Caco-2 (cell line): ENCODE measurements at regions not wholly inside any gene's neighbourhood (a gene's known extent, or its start where the extent isn't known, plus 50 kb on each side); places are given as distances from the start of the nearest gene placed in this dataset.

Experiments
- BruUV-seq: library from RNA; stranded (reverse); fragments of 400-500 nt; replicated peaks from 2 replicates; lab custom pipeline; 2021; lab: Mats Ljungman, UMichigan
- CTCF ChIA-PET: fragments of 300-600 bp; sonication (Branson Sonifier 250); formaldehyde crosslinking; loops from one replicate; lab custom pipeline; 2022; ENCODE audit warnings: antibody characterized with exemption; lab: Charles Lee
- POLR2A ChIA-PET: fragments of 300-600 bp; sonication (Branson Sonifier 250); formaldehyde crosslinking; loops from one replicate; lab custom pipeline; 2022; ENCODE audit warnings: antibody characterized with exemption; lab: Charles Lee
- DNase-seq, 2 experiments: peaks; one replicate each; pipeline versions ENCODE4 v3.0.0 to v3.0.0-alpha.2; 2020 to 2022
- H3K27me3 ChIP-seq: replicated peaks from 2 replicates; pipeline ENCODE4 v1.6.0; 2011; ENCODE audit warnings: low read length; ENCODE audit not compliant: control insufficient read depth, insufficient read depth
- H3K36me3 ChIP-seq: 2 replicates; pipeline ENCODE4 v1.5.1; 2011; ENCODE audit warnings: low read length; ENCODE audit not compliant: control insufficient read depth, insufficient read depth
- H3K4me1 ChIP-seq: fragments of 250-450 bp; sonication (Bioruptor Pico); 2 replicates; pipeline ENCODE4 v1.5.1; 2020; ENCODE audit warnings: mild to moderate bottlenecking
- H3K4me3 ChIP-seq: 2 replicates; pipeline ENCODE4 v1.5.1; 2011; ENCODE audit warnings: low read depth, mild to moderate bottlenecking, control low read depth, low read length
- H3K9me3 ChIP-seq: fragments of 250-450 bp; sonication (Bioruptor Pico); 2 replicates; pipeline ENCODE4 v1.5.1; 2020; ENCODE audit warnings: mild to moderate bottlenecking, moderate library complexity
- H3K27ac Mint-ChIP-seq: one replicate; pipeline ENCODE4 v1.8.0; 2022; ENCODE audit warnings: mixed read lengths; ENCODE audit not compliant: unreplicated experiment
- H3K27me3 Mint-ChIP-seq: one replicate; pipeline ENCODE4 v1.8.0; 2022; ENCODE audit warnings: mixed read lengths; ENCODE audit not compliant: insufficient read depth, unreplicated experiment
- H3K36me3 Mint-ChIP-seq: one replicate; pipeline ENCODE4 v1.8.0; 2022; ENCODE audit warnings: mild to moderate bottlenecking, mixed read lengths; ENCODE audit not compliant: insufficient read depth, unreplicated experiment
- H3K4me1 Mint-ChIP-seq: one replicate; pipeline ENCODE4 v1.8.0; 2022; ENCODE audit warnings: low read depth, mixed read lengths; ENCODE audit not compliant: unreplicated experiment
- H3K4me3 Mint-ChIP-seq: one replicate; pipeline ENCODE4 v1.8.0; 2022; ENCODE audit warnings: mild to moderate bottlenecking, moderate library complexity, mixed read lengths; ENCODE audit not compliant: unreplicated experiment
- H3K9me3 Mint-ChIP-seq: one replicate; pipeline ENCODE4 v1.8.0; 2022; ENCODE audit warnings: mixed read lengths; ENCODE audit not compliant: unreplicated experiment
- CTCF ChIP-seq, 2 experiments: fragments of 200-600 bp in 1 of 2; IDR thresholded peaks; 1 replicate in 1 of 2; 2 replicates in 1 of 2; pipeline versions ENCODE4 v1.5.1 to v1.8.0; 2011 to 2022; ENCODE audit warnings: antibody characterized with exemption in 1 of 2, control low read depth in 1 of 2, inconsistent platforms in 1 of 2, low read depth in 1 of 2, low read length in 1 of 2, mild to moderate bottlenecking in 1 of 2, moderate library complexity in 1 of 2; ENCODE audit not compliant: insufficient read depth in 1 of 2, severe bottlenecking in 1 of 2, unreplicated experiment in 1 of 2
- intact Hi-C: fragments of 100-400 bp; cut with micrococcal nuclease; formaldehyde crosslinking; loops from one replicate; pipeline ENCODE4 v1.10.0; 2022; ENCODE audit not compliant: unreplicated experiment

- intact Hi-C loops = no loop called here
- TF ChIP-seq CTCF (IDR thresholded peaks at IDR 0.05; ENCODE audit: insufficient read depth in 1 of 2, low read depth in 1 of 2, low read length in 1 of 2, severe bottlenecking in 1 of 2, unreplicated experiment in 1 of 2) = no peak
- no TSS peak for BruUV-seq
- ChIA-PET POLR2A (no interaction called here), CTCF (interaction anchor here (0.7 to 1.1 kb wide), 2 partner anchors 24 to 28 kb away, joined by 3 read pairs; no protein-coding TSS in a partner anchor)
- Histone ChIP-seq H3K4me3 (no peak overlapping the region), H3K27me3 (no peaks in the 10 kb centered on the region), H3K9me3 (no peaks in the 10 kb centered on the region), H3K36me3 (no peaks in the 10 kb centered on the region), H3K4me1 (no peaks in the 10 kb centered on the region)
- Mint-ChIP-seq H3K36me3 (no peaks in the 10 kb centered on the region), H3K27ac (no peak overlapping the region), H3K4me3 (no peak overlapping the region), H3K4me1 (peaks cover 9% of the 10 kb centered on the region), H3K27me3 (peaks cover 12% of the 10 kb centered on the region), H3K9me3 (no peaks in the 10 kb centered on the region)
- DNase-seq = no peak
Measured at GRCh38 chr3:71902258-71903111, 117.5 kb upstream of the PROK2 start.

GRCh38 chr3:71901645-71902044, 116.7 kb upstream of the PROK2 start:
- ChIA-PET POLR2A (no interaction called here), CTCF (interaction anchor here (0.7 kb wide), 1 partner anchor 24 kb away, joined by 3 read pairs; no protein-coding TSS in a partner anchor)
- no peaks in the 10 kb centered on the region for H3K9me3 ChIP-seq
- no peak for DNase-seq
- peaks cover 9% of the 10 kb centered on the region for H3K4me1 Mint-ChIP-seq
- no peaks in the 10 kb centered on the region for H3K36me3 Mint-ChIP-seq
- no peak for TF ChIP-seq CTCF (IDR thresholded peaks at IDR 0.05; ENCODE audit: insufficient read depth in 1 of 2, low read depth in 1 of 2, low read length in 1 of 2, severe bottlenecking in 1 of 2, unreplicated experiment in 1 of 2)
- no TSS peak for BruUV-seq
- H3K9me3 Mint-ChIP-seq = no peaks in the 10 kb centered on the region
- no peak overlapping the region for H3K4me3 ChIP-seq
- no peak overlapping the region for H3K4me3 Mint-ChIP-seq
- intact Hi-C loops = no loop called here
- H3K27me3 ChIP-seq = no peaks in the 10 kb centered on the region
- H3K27me3 Mint-ChIP-seq = peaks cover 16% of the 10 kb centered on the region
- H3K4me1 ChIP-seq = no peaks in the 10 kb centered on the region
- H3K36me3 ChIP-seq = no peaks in the 10 kb centered on the region
- H3K27ac Mint-ChIP-seq = no peak overlapping the region

GRCh38 chr3:71900057-71900456, 115.1 kb upstream of the PROK2 start:
- CTCF ChIA-PET = no interaction called here
- POLR2A ChIA-PET = no interaction called here

More at GRCh38 chr3:71900057-71900456, 115.1 kb upstream of the PROK2 start:
- intact Hi-C loops = no loop called here
- no peak overlapping the region for H3K4me3 ChIP-seq
- no peaks in the 10 kb centered on the region for H3K4me1 ChIP-seq
- Mint-ChIP-seq H3K27me3 (peaks cover 17% of the 10 kb centered on the region), H3K4me3 (no peak overlapping the region), H3K9me3 (no peaks in the 10 kb centered on the region), H3K36me3 (no peaks in the 10 kb centered on the region), H3K27ac (no peak overlapping the region), H3K4me1 (peaks cover 9% of the 10 kb centered on the region)
- no peaks in the 10 kb centered on the region for H3K36me3 ChIP-seq
- no TSS peak for BruUV-seq
- no peak for TF ChIP-seq CTCF (IDR thresholded peaks at IDR 0.05; ENCODE audit: insufficient read depth in 1 of 2, low read depth in 1 of 2, low read length in 1 of 2, severe bottlenecking in 1 of 2, unreplicated experiment in 1 of 2)
- no peaks in the 10 kb centered on the region for H3K27me3 ChIP-seq
- H3K9me3 ChIP-seq = no peaks in the 10 kb centered on the region
- DNase-seq = no peak
